Endothelial cell of umbilical vein (primary cell): ENCODE measurements at regions not wholly inside any gene's neighbourhood (a gene's known extent, or its start where the extent isn't known, plus 50 kb on each side); places are given as distances from the start of the nearest gene placed in this dataset.

ENCODE experiments used
- BruUV-seq: library from RNA; stranded (reverse); fragments of 400-500 nt; replicated peaks from 2 replicates; lab custom pipeline; 2021; lab: Mats Ljungman, UMichigan
- CTCF ChIA-PET: fragments of 300-600, 350-600 bp; sonication (Branson Sonifier 250); formaldehyde crosslinking; loops from one replicate; lab custom pipeline; 2021; ENCODE audit warnings: antibody characterized with exemption, inconsistent platforms; lab: Charles Lee
- POLR2A ChIA-PET: fragments of 300-600, 350-600 bp; sonication (Branson Sonifier 250); formaldehyde crosslinking; loops from one replicate; lab custom pipeline; 2021; ENCODE audit warnings: antibody characterized with exemption, inconsistent platforms; lab: Charles Lee
- DNase-seq: peaks from one replicate; pipeline ENCODE4 v3.0.0-alpha.2; 2011; ENCODE audit warnings: low read depth, low spot score
- FAIRE-seq: peaks from 2 replicates; lab custom pipeline; 2011; peaks lifted over from hg19 to GRCh38; lab: Jason Lieb, UNC
- H2AFZ ChIP-seq: 2 replicates; pipeline ENCODE4 v1.6.0; 2012; ENCODE audit warnings: low read depth, low read length, control low read depth, inconsistent platforms
- H3K27ac ChIP-seq: 2 replicates; pipeline ENCODE4 v1.5.1; 2011; ENCODE audit warnings: low read depth, mild to moderate bottlenecking, control low read depth, low read length, moderate library complexity; ENCODE audit not compliant: insufficient read depth
- H3K27me3 ChIP-seq, 2 experiments: 2 replicates each; pipeline versions ENCODE4 v1.6.0 to v1.6.1; 2011; ENCODE audit warnings: low read length in 2 of 2, mixed read lengths in 1 of 2; ENCODE audit not compliant: control insufficient read depth in 2 of 2, insufficient read depth in 2 of 2
- H3K36me3 ChIP-seq, 2 experiments: 2 replicates in 1 of 2; 3 replicates in 1 of 2; pipeline ENCODE4 v1.5.1; 2011; ENCODE audit warnings: low read length in 2 of 2, mild to moderate bottlenecking in 1 of 2, moderate library complexity in 1 of 2; ENCODE audit not compliant: control insufficient read depth in 2 of 2, insufficient read depth in 2 of 2; ENCODE audit errors: extremely low read depth in 1 of 2
- H3K4me1 ChIP-seq: 3 replicates; pipeline ENCODE4 v1.5.1; 2011; ENCODE audit warnings: mild to moderate bottlenecking, low read length; ENCODE audit not compliant: control insufficient read depth, insufficient read depth; ENCODE audit errors: extremely low read depth
- H3K4me2 ChIP-seq: 2 replicates; pipeline ENCODE4 v1.6.1; 2011; ENCODE audit warnings: low read length, control low read depth, mixed read lengths; ENCODE audit not compliant: insufficient read depth
- H3K4me3 ChIP-seq, 3 experiments: fragments of 200-600 bp in 1 of 3; sonication (generic), shearing (Covaris generic) in 1 of 3; replicated peaks in 1 of 3; 2 replicates each; pipeline ENCODE4 v1.5.1; 2011 to 2016; ENCODE audit warnings: control low read depth in 3 of 3, low read length in 3 of 3, mild to moderate bottlenecking in 2 of 3, inconsistent platforms in 1 of 3, low read depth in 1 of 3, moderate library complexity in 1 of 3; ENCODE audit not compliant: insufficient read depth in 1 of 3
- H3K79me2 ChIP-seq: 2 replicates; pipeline ENCODE4 v1.6.0; 2012; ENCODE audit warnings: low read length, inconsistent platforms; ENCODE audit not compliant: control insufficient read depth, insufficient read depth
- H3K9ac ChIP-seq: replicated peaks from 2 replicates; pipeline ENCODE3; 2011; ENCODE audit warnings: low read length, control low read depth; ENCODE audit not compliant: insufficient read depth; ENCODE audit errors: extremely low read depth
- H3K9me1 ChIP-seq: replicated peaks from 3 replicates; pipeline ENCODE4 v1.6.0; 2011; ENCODE audit warnings: mild to moderate bottlenecking, low read length; ENCODE audit not compliant: control insufficient read depth, insufficient read depth; ENCODE audit errors: extremely low read depth
- H3K9me3 ChIP-seq: replicated peaks from 2 replicates; pipeline ENCODE4 v1.5.1; 2012; ENCODE audit warnings: low read length, inconsistent platforms; ENCODE audit not compliant: control insufficient read depth, insufficient read depth
- H4K20me1 ChIP-seq: replicated peaks from 2 replicates; pipeline ENCODE3; 2011; ENCODE audit warnings: mild to moderate bottlenecking, low read length; ENCODE audit not compliant: control insufficient read depth, insufficient read depth; ENCODE audit errors: extremely low read depth
- CTCF ChIP-seq, 2 donors: IDR thresholded peaks; 1 replicate in 1 of 2; 2 replicates in 1 of 2; pipeline ENCODE4 v1.5.1; 2011; ENCODE audit warnings: low read length in 2 of 2, mild to moderate bottlenecking in 2 of 2, moderate library complexity in 2 of 2, control low read depth in 1 of 2, inconsistent platforms in 1 of 2, low read depth in 1 of 2; ENCODE audit not compliant: insufficient read depth in 1 of 2; ENCODE audit errors: extremely low read depth in 1 of 2
- EZH2 ChIP-seq: IDR thresholded peaks from 2 replicates; pipeline ENCODE4 v1.6.1; 2012; ENCODE audit warnings: borderline replicate concordance, low read depth, mild to moderate bottlenecking, moderate library complexity, low read length, inconsistent platforms; ENCODE audit not compliant: severe bottlenecking
- FOS ChIP-seq: IDR thresholded peaks from 2 replicates; pipeline ENCODE4 v1.6.1; 2011; ENCODE audit warnings: mild to moderate bottlenecking, low read length, moderate library complexity, borderline replicate concordance; ENCODE audit not compliant: insufficient read depth
- GATA2 ChIP-seq: IDR thresholded peaks from 2 replicates; pipeline ENCODE4 v1.7.0; 2011; ENCODE audit warnings: low read depth, mild to moderate bottlenecking, moderate library complexity, mixed read lengths, low read length; ENCODE audit not compliant: insufficient read length, insufficient read depth
- JUN ChIP-seq: IDR thresholded peaks from 2 replicates; pipeline ENCODE4 v1.6.1; 2011; ENCODE audit warnings: borderline replicate concordance, low read depth; ENCODE audit not compliant: insufficient read length, insufficient read depth
- MYC ChIP-seq: IDR thresholded peaks from one replicate; pipeline ENCODE4 v1.6.1; 2011; ENCODE audit warnings: mild to moderate bottlenecking, low read depth, low read length
- POLR2A ChIP-seq: IDR thresholded peaks from 2 replicates; pipeline ENCODE4 v1.6.1; 2012; ENCODE audit warnings: low read depth, mild to moderate bottlenecking, control low read depth, low read length
- POLR2AphosphoS5 ChIP-seq: IDR thresholded peaks from 2 replicates; pipeline ENCODE4 v1.6.1; 2012; ENCODE audit warnings: low read depth, mild to moderate bottlenecking, control low read depth, low read length, moderate library complexity; ENCODE audit not compliant: insufficient read depth
- dilution Hi-C: fragments of 300-500 bp; cut with MboI; formaldehyde crosslinking; loops from one replicate; pipeline ENCODE4 v1.15.0; 2019; ENCODE audit warnings: low sequenced_read_pairs; ENCODE audit not compliant: extremely low pct_ligation_motif_present
- intact Hi-C: fragments of 100-400 bp; cut with micrococcal nuclease; formaldehyde crosslinking; loops from one replicate; pipeline ENCODE4 v1.10.0; 2022
- TF ChIP-seq, protein P1 (sequence below): IDR thresholded peaks from 2 replicates; pipeline ENCODE4 v1.6.1; 2011; ENCODE audit not compliant: insufficient read depth, insufficient read length

- Histone ChIP-seq H3K79me2 (no peaks in the 10 kb centered on the region), H2AFZ (no peak overlapping the region), H3K4me1 (no peaks in the 10 kb centered on the region), H3K27me3 (no peaks in the 10 kb centered on the region), H4K20me1 (no peaks in the 10 kb centered on the region), H3K36me3 (no peaks in the 10 kb centered on the region), H3K9me3 (no peaks in the 10 kb centered on the region), H3K4me2 (no peak overlapping the region), H3K9ac (no peak overlapping the region), H3K9me1 (no peaks in the 10 kb centered on the region), H3K4me3 (no peak overlapping the region), H3K27ac (no peak overlapping the region)
- dilution Hi-C loops: no loop called here
- FAIRE-seq: no peak
- intact Hi-C loops: no loop called here
- POLR2A ChIA-PET: no interaction called here
- no peak for DNase-seq
- BruUV-seq: no TSS peak
- TF ChIP-seq EZH2 (no peak), CTCF (IDR thresholded peaks at IDR 0.05; ENCODE audit: extremely low read depth in 1 of 2, insufficient read depth in 1 of 2, low read depth in 1 of 2, low read length in 2 of 2) (no peak), JUN (no peak), POLR2A (no peak), MYC (no peak), FOS (no peak), POLR2AphosphoS5 (no peak), GATA2 (no peak)
- TF ChIP-seq, protein P1, sequence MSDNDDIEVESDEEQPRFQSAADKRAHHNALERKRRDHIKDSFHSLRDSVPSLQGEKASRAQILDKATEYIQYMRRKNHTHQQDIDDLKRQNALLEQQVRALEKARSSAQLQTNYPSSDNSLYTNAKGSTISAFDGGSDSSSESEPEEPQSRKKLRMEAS: no peak
- CTCF ChIA-PET: no interaction called here
Observed at GRCh38 chr4:187632260-187632995, 363.1 kb upstream of the ZFP42 start.
